HepG2 (cell line): ENCODE measurements at regions not wholly inside any gene's neighbourhood (a gene's known extent, or its start where the extent isn't known, plus 50 kb on each side); places are given as distances from the start of the nearest gene placed in this dataset.

Experiments used
- ESRRA ChIP-seq: sonication (generic); formaldehyde crosslinking; IDR thresholded peaks from 2 replicates; pipeline ENCODE4 v1.5.1; 2020; ENCODE audit warnings: mild to moderate bottlenecking, low read depth, missing genetic modification reagents
- FOXP1 ChIP-seq, 2 experiments: fragments of 450-650 bp in 1 of 2; IDR thresholded peaks; 2 replicates each; pipeline ENCODE4 v1.6.1; 2017 to 2018; ENCODE audit warnings: antibody characterized with exemption in 1 of 2
- HHEX ChIP-seq: IDR thresholded peaks from 2 replicates; pipeline ENCODE4 v1.6.1; 2016; ENCODE audit warnings: control low read depth
- MAF1 ChIP-seq: sonication (generic); formaldehyde crosslinking; IDR thresholded peaks from 2 replicates; pipeline ENCODE4 v1.5.0; 2020; ENCODE audit warnings: missing genetic modification reagents, borderline replicate concordance
- NKX3-1 ChIP-seq: sonication (generic); formaldehyde crosslinking; IDR thresholded peaks from 2 replicates; pipeline ENCODE4 v1.5.0; 2020; ENCODE audit warnings: missing genetic modification reagents
- PRDM15 ChIP-seq: sonication (generic); formaldehyde crosslinking; IDR thresholded peaks from 2 replicates; pipeline ENCODE4 v1.4.0; 2020; ENCODE audit warnings: missing genetic modification reagents
- RBM22 ChIP-seq: fragments of 200-400 bp; formaldehyde crosslinking; optimal IDR thresholded peaks from 2 replicates; pipeline ENCODE3; 2017; ENCODE audit warnings: mild to moderate bottlenecking, low read length, moderate library complexity
- THRA ChIP-seq: sonication (generic); formaldehyde crosslinking; IDR thresholded peaks from 2 replicates; pipeline ENCODE4 v1.4.0; 2020; ENCODE audit warnings: missing genetic modification reagents, borderline replicate concordance
- ZBTB21 ChIP-seq: sonication (generic); formaldehyde crosslinking; IDR thresholded peaks from 2 replicates; pipeline ENCODE4 v1.4.0; 2020; ENCODE audit warnings: missing genetic modification reagents
- ZFX ChIP-seq: sonication (generic); formaldehyde crosslinking; IDR thresholded peaks from 2 replicates; pipeline ENCODE4 v1.4.0; 2020; ENCODE audit warnings: mild to moderate bottlenecking, low read depth, missing genetic modification reagents, moderate library complexity
- ZFY ChIP-seq: sonication (generic); formaldehyde crosslinking; IDR thresholded peaks from 2 replicates; pipeline ENCODE4 v1.4.0; 2020; ENCODE audit warnings: missing genetic modification reagents
- ZNF562 ChIP-seq: sonication (generic); formaldehyde crosslinking; IDR thresholded peaks from 2 replicates; pipeline ENCODE4 v1.8.0; 2022; ENCODE audit warnings: missing genetic modification reagents, borderline replicate concordance
- ZNF672 ChIP-seq: sonication (generic); formaldehyde crosslinking; IDR thresholded peaks from 2 replicates; pipeline ENCODE4 v1.8.1; 2022; ENCODE audit warnings: missing genetic modification reagents
- ZNF775 ChIP-seq: sonication (generic); formaldehyde crosslinking; IDR thresholded peaks from 2 replicates; pipeline ENCODE4 v1.4.0; 2020; ENCODE audit warnings: missing genetic modification reagents, mild to moderate bottlenecking, moderate library complexity, borderline replicate concordance
- ZNF782 ChIP-seq: sonication (generic); formaldehyde crosslinking; IDR thresholded peaks from 2 replicates; pipeline ENCODE4 v1.4.0; 2020; ENCODE audit warnings: missing genetic modification reagents, mild to moderate bottlenecking, borderline replicate concordance
- ZSCAN31 ChIP-seq: sonication (generic); formaldehyde crosslinking; IDR thresholded peaks from 2 replicates; pipeline ENCODE4 v1.5.0; 2020; ENCODE audit warnings: low read depth, mild to moderate bottlenecking, missing genetic modification reagents
- TF ChIP-seq, protein P1 (sequence below): sonication (generic); formaldehyde crosslinking; IDR thresholded peaks from 2 replicates; pipeline ENCODE4 v1.4.0; 2020; ENCODE audit warnings: mild to moderate bottlenecking, missing genetic modification reagents
- TF ChIP-seq, protein P2 (sequence below): sonication (generic); formaldehyde crosslinking; IDR thresholded peaks from 2 replicates; pipeline ENCODE4 v1.5.1; 2020; ENCODE audit warnings: missing genetic modification reagents, mild to moderate bottlenecking, borderline replicate concordance
- TF ChIP-seq, protein P3 (sequence below): sonication (generic); formaldehyde crosslinking; IDR thresholded peaks from 2 replicates; pipeline ENCODE4 v1.4.0; 2020; ENCODE audit warnings: missing genetic modification reagents

DNA sequence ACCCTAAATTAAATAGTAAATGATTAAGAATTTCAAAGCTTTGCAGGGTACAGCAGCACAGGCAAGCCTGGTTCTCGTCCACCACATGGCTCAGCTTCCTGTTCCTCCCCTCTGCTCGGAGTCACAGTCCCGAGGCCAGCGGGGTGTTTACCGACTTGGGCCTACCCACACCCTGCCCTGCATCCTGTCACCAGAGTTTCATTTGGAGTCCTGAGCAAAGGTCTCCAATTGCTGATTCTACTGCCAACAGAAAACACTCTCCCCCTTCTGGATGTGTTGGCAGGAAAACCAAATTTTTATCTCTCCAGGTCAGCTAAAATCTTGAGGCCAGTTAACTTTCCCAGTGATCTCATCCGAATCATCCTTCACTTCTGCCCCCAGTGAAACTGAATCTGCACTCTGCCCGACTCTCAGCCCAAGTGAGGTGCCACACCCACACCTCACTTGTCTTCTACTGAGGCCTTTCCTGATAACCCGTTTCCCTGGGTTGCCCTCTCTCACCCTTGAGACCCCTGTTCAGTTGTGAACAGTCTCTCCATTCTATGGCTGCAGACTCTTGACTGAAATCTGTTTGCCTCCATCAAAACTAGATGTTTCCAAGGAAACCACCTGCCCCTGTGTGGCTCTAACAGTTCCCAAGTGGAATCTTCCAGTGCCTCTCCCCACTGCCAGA is 71.2 kb downstream of the VCPKMT start (continued):
- TF ChIP-seq THRA (CRISPR knock-in tag) (peak; percentile 39; the same call in 1 of the 2 replicates), RBM22 (no peak), FOXP1 (IDR thresholded peaks at IDR 0.05) (no peak), FOXP1 (CRISPR knock-in tag; IDR thresholded peaks at IDR 0.05) (peak; percentile 77), ZNF775 (no peak), ZFX (CRISPR knock-in tag) (peak; percentile 98), ZNF672 (CRISPR knock-in tag) (no peak), ZNF782 (CRISPR knock-in tag) (peak; percentile 93; the same call in 1 of the 2 replicates), ESRRA (0 out of 2 replicates have a peak, but pooled peaks have one; percentile 63), ZSCAN31 (0 out of 2 replicates have a peak, but pooled peaks have one; percentile 45), ZFY (CRISPR knock-in tag) (peak; percentile 96), NKX3-1 (CRISPR knock-in tag) (0 out of 2 replicates have a peak, but pooled peaks have one; percentile 42), MAF1 (CRISPR knock-in tag) (no peak; the same call in 1 of the 2 replicates), HHEX (no peak), ZNF562 (CRISPR knock-in tag) (no peak), PRDM15 (CRISPR knock-in tag) (peak; percentile 44; the same call in 1 of the 2 replicates), ZBTB21 (CRISPR knock-in tag) (no peak)
- TF ChIP-seq, protein P1, sequence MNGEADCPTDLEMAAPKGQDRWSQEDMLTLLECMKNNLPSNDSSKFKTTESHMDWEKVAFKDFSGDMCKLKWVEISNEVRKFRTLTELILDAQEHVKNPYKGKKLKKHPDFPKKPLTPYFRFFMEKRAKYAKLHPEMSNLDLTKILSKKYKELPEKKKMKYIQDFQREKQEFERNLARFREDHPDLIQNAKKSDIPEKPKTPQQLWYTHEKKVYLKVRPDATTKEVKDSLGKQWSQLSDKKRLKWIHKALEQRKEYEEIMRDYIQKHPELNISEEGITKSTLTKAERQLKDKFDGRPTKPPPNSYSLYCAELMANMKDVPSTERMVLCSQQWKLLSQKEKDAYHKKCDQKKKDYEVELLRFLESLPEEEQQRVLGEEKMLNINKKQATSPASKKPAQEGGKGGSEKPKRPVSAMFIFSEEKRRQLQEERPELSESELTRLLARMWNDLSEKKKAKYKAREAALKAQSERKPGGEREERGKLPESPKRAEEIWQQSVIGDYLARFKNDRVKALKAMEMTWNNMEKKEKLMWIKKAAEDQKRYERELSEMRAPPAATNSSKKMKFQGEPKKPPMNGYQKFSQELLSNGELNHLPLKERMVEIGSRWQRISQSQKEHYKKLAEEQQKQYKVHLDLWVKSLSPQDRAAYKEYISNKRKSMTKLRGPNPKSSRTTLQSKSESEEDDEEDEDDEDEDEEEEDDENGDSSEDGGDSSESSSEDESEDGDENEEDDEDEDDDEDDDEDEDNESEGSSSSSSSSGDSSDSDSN (CRISPR knock-in tag), result peak; percentile 61; the same call in 1 of the 2 replicates
- TF ChIP-seq, protein P2, sequence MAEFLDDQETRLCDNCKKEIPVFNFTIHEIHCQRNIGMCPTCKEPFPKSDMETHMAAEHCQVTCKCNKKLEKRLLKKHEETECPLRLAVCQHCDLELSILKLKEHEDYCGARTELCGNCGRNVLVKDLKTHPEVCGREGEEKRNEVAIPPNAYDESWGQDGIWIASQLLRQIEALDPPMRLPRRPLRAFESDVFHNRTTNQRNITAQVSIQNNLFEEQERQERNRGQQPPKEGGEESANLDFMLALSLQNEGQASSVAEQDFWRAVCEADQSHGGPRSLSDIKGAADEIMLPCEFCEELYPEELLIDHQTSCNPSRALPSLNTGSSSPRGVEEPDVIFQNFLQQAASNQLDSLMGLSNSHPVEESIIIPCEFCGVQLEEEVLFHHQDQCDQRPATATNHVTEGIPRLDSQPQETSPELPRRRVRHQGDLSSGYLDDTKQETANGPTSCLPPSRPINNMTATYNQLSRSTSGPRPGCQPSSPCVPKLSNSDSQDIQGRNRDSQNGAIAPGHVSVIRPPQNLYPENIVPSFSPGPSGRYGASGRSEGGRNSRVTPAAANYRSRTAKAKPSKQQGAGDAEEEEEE, result no peak
- TF ChIP-seq, protein P3, sequence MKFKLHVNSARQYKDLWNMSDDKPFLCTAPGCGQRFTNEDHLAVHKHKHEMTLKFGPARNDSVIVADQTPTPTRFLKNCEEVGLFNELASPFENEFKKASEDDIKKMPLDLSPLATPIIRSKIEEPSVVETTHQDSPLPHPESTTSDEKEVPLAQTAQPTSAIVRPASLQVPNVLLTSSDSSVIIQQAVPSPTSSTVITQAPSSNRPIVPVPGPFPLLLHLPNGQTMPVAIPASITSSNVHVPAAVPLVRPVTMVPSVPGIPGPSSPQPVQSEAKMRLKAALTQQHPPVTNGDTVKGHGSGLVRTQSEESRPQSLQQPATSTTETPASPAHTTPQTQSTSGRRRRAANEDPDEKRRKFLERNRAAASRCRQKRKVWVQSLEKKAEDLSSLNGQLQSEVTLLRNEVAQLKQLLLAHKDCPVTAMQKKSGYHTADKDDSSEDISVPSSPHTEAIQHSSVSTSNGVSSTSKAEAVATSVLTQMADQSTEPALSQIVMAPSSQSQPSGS (CRISPR knock-in tag), result 0 out of 2 replicates have a peak, but pooled peaks have one; percentile 36
